HG03378 (cell line): ENCODE measurements at regions not wholly inside any gene's neighbourhood (a gene's known extent, or its start where the extent isn't known, plus 50 kb on each side); places are given as distances from the start of the nearest gene placed in this dataset.
"Not testable (repeated sequence)": the region's sequence is repeated elsewhere in the genome, so short reads cannot be mapped to it uniquely, and the experiment has no call there.

Source experiments
- ATAC-seq: cut with Tn5 transposase; IDR thresholded peaks from one replicate; pipeline ENCODE4 v1.9.1; 2021; ENCODE audit warnings: mild to moderate bottlenecking, moderate library complexity; ENCODE audit not compliant: unreplicated experiment

GRCh38 chr7:41438705-41439514 is 264.0 kb downstream of the INHBA start:
- no peak for ATAC-seq

DNA sequence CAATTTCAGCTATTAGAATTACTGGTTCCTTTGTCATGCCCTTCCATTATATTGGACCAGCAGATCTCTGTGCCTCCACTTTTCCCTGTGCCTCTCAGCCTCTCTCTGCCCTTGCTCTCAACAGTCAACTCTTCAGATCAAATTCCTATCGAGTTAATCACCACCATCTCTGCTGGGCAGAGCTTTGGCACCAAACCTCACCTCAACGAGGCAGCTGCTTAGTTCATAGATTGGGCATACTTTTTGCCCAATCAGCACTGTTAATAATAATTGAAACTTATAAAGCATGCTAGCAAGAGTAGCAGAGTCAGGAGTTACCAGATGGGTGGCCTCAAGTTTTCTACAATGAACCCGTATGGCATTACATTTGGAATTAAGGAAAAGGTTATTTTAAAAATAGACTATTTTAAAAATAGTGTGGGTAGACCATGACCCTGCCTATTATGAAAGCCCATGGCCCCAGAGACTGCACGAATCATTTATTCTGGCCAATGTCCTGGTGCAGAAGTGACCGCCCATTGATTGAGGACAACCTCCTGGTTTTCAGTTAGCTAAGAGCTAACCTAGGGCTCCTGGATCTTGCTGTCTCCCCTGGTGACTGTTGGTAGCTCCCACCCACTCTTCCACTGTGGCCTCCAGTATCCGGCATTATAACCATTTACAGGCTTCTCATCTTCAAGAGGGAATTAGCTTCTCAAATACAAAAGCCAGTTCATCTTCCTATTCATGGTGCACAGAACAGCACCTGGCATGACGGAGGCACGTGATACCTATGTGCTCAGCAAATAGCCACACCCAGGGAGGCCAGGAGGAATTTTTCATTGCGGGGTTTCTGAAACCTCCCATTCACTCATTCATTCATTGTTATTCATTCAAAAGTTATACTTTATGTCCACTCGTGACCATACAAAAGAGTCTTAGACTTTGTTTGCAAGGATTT is 265.4 kb downstream of the INHBA start:
- no peak for ATAC-seq

- ATAC-seq: no peak
Observed at GRCh38 chr7:41436139-41436538, 266.8 kb downstream of the INHBA start.

DNA sequence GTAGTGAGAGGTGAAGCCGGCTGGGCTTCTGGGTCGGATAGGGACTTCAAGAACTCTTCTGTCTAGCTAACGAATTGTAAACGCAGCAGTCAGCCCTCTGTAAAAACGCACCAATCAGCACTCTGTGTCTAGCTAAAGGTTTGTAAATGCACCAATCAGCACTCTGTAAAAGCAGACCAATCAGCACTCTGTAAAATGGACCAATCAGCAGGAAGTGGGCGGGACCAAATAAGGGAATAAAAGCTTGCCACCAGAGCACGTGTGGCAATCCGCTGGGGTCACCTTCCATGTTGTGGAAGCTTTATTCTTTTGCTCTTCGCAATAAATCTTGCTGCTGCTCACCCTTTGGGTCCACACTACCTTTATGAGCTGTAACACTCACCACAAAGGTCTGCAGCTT is 267.9 kb downstream of the INHBA start:
- ATAC-seq: not testable (repeated sequence)

DNA sequence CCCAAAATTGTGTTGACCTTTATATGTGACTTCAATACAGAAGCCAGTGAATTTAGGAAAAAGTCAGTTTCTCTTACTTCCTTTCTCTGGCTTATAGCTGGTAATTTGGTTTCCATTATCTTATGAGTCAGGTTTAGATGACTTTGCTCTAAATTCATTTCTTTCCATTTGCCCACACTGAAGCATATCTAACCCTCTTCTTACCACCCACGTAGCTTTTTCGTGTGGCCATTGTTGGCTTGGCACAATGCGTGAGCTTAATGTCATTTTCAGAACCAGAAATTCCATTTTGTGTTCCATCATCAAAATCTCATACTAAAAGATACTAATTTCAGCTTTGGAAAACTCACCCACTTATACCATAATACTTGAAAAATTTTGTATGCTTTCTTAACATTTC is 271.2 kb downstream of the INHBA start:
- no peak for ATAC-seq

DNA sequence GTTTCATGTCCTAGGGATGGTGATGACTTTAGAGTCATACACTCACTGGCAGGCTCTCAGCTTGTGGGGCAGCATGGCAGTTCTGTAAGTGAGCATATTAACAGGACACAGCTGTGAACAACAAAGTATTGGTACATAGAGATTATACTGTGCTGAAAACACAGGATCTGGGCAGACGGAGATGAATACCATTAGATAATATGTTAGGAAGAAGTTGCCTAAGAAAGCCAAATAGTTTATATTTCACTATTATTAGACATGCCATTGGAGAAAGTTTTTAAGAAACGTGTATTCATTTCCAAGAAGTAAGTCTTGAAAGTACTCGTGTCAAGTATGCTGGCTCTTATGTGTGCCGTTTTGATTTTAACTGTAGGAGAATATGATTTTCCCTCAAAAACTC is 274.5 kb downstream of the INHBA start:
- ATAC-seq: no peak

- no peak for ATAC-seq
Observed at GRCh38 chr7:41425926-41426325, 277.0 kb downstream of the INHBA start.

- no peak for ATAC-seq
Observed at GRCh38 chr7:41421056-41421455, 281.8 kb downstream of the INHBA start.

DNA sequence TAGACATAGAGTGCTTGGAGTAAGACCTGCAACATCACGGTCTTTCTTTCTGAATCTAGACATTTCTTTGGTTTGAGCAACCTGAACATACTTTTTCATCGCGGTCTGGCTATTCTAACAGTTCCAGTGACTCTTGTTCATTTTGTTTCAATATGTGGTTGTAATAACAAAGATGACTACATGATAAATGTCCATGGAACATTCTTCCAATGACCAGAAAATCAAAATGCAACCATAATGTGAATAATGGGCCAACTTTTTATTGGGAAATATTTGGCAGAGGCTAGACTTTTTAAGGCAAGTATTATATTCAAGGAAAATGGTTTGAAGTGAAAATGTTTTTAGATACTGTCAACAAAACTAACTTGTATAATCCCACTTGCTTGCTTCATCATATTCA is 282.5 kb downstream of the INHBA start:
- no peak for ATAC-seq

- no peak for ATAC-seq
Observed at GRCh38 chr7:41418337-41418736, 284.6 kb downstream of the INHBA start.

GRCh38 chr7:41416208-41416595 is 286.7 kb downstream of the INHBA start:
- ATAC-seq: no peak

- no peak for ATAC-seq
Observed at GRCh38 chr7:41415471-41416207, 287.3 kb downstream of the INHBA start.

DNA sequence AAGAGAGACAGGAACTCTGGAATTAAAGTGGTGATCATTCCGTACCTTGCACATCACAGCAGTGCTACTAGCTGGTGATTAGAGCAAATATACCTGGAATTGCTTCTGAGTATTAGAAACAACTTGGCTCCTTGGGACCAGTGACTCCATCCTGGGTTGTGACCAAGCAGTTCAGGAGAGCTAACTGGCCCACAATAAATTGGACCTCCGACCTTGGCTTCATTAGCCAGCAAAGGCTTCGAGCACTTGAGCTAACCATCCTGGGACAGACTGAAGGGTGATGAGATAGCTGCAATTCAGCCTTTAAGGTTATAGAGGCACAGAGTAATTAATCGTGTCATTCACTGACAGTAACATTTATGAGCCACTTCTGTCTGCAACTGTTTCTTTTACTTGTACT is 287.8 kb downstream of the INHBA start:
- ATAC-seq: no peak

DNA sequence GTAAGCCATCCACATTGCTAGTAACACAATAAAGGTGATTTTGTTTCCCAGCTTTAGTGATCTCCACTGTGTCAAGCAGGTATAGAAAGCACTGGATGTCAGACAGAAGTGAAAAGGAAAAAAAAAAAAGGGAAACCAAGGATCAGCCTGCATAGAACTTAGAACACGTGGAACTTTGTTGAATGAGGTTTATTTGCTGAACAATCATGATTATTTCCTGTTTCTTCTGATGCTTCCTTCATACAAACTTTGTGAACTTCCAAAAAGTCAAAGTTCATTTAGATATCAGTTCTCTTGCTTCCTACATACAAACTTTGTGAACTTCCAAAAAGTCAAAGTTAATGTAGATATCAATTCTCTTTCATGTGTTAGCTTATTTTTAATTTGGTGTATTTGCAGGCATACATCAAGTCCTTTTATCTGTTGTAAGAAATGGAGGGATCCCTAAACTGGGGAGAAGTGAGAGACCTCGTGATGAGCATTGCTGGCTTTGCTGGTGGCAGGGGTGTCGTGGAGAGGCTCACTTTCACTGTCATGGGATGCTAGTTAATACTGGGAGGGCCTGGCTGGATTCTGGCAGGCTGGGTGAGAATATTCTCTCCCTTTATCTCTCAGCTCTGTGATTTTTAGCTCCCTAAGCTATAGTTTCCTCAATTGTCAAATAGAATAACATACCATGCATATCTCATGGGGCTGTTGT is 298.4 kb downstream of the INHBA start:
- no peak for ATAC-seq

- no peak for ATAC-seq
Observed at GRCh38 chr7:41403291-41403690, 299.6 kb downstream of the INHBA start.

DNA sequence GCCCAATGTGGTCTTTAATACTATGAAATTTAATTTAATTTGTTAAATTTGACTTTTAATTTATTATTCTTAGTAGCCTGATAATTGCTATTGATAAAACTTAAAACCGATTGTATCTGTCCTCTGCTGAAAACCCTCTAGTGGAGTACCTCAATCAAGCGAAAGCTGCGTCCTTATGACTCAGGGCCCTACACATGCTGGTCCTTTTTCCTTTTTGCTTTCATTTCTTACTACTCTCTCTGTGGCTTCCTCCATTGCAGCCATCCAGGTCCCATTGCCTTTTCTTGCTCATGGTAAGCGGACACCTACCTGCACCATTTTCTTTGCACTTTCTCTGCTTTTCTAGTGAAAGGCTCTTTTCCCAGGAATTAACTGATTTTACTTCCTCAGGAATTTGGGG is 301.1 kb downstream of the INHBA start:
- no peak for ATAC-seq

DNA sequence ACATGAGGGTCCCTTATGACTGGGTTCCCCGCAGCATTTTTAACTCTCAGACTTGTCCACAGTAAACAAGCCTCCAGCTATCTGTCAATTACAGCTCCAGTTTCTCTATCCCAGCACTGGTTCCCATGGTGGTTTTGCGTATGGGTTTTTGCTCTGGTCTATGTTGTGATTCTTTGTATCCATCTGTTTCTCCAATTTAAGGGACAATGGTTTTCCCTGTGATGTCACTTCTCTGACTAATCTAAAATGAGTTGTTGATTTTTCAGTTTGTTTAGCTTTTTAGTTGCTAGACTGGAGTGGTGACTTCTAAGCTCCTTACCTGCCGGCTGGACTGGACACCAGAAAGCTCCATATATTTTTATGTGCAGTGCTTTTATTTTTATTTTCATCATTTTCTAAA is 303.7 kb downstream of the INHBA start:
- no peak for ATAC-seq

DNA sequence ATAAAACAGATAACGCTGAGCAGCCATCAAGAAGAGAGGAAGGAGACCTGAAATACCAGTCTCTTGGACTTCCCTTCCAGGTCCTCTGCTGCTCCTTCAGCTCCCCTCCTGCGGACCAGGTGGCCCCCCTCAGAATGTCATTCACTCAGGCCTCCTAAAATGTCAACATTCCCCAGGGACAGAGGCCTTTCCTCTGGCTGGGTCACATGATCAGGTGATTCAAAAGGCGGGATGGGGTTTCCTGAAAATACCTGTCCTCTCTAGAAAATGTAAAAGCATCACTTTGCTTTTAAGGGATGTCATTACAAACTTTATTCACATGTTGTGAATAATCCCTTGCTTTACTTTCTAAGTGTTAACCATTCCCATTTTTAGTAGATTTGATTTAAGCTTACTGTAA is 311.1 kb downstream of the INHBA start:
- ATAC-seq: no peak

GRCh38 chr7:41388933-41389332 is 314.0 kb downstream of the INHBA start:
- ATAC-seq: not testable (repeated sequence)

DNA sequence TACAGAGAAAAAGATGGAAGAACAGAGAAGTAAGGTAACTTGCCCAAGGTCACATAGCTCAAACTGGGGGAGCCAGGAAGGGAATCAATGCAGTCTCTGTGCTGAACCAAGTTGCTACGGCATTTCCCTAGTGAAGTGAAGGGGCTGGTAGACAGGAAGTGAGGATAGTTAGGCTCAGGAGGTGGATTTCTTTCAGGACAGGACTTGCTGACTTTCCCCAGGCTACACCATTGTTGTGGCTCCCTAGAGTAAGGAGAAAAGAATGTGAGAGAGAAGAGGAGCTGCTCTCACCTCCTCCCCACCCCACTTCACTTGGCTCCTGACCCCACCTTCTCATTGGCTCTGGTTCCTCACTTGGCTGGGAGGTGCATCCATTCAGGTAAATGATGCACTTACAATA is 316.9 kb downstream of the INHBA start:
- ATAC-seq: no peak

DNA sequence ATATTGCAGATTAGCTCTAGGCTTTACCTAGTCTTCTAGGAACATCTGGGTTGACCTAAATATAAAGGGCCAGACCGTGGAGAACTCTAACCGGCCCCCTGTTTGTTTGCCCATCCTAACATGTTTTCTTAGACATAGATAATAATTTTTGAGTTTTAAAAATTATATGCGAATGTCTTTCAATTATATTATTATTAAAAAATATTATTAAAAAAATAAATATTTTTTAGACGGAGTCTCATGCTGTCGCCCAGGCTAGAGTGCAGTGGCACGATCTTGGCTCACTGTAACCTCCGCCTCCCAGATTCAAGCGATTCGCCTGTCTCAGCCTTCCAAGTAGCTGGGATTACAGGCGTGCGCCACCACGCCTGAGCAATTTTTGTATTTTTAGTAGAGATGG is 318.5 kb downstream of the INHBA start:
- ATAC-seq: no peak
